ENCODE measurements at regions not wholly inside any gene's neighbourhood (a gene's known extent, or its start where the extent isn't known, plus 50 kb on each side); places are given as distances from the start of the nearest gene placed in this dataset.

DNA sequence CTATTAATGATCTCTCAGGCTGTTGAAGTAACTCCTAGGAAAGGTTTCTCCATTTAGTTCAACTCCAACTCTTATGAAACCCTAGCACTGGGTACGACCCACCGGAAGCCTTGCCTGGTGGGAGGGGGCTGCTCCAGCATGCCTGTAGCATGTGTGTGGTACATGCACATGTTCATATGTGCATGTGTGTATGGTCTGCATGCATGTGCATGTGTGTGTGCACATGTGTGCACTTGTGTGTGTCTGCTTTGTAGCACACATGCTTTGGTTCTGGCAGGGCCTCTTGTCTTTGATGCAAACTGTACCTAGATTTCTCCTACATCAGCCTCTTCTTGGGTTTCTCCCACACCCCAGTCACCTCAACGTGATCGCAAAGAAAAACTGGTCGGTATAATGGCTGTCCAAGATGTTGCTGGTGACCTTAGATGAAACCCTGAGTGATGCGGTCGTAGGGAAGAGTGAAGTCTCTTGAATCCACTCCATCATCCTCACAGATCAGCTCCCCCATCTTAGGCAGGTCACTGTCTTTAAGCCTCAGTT lies 193.5 kb downstream of the MYLK4 start:
- H2AFZ ChIP-seq (ENCODE audit: low read length) = no peak overlapping the region
- no peak overlapping the region for H3K4me2 ChIP-seq (ENCODE audit: low read length)
- H4K20me1 ChIP-seq (ENCODE audit: insufficient read depth, low read length) = no peaks in the 10 kb centered on the region
- no peak overlapping the region for H3K9ac ChIP-seq (ENCODE audit: low read length)
- no peak overlapping the region for H3K4me3 ChIP-seq (ENCODE audit: low read depth, low read length, poor library complexity, severe bottlenecking)
- H3K36me3 ChIP-seq (ENCODE audit: insufficient read depth, low read length) = no peaks in the 10 kb centered on the region
- TF ChIP-seq, protein P1, sequence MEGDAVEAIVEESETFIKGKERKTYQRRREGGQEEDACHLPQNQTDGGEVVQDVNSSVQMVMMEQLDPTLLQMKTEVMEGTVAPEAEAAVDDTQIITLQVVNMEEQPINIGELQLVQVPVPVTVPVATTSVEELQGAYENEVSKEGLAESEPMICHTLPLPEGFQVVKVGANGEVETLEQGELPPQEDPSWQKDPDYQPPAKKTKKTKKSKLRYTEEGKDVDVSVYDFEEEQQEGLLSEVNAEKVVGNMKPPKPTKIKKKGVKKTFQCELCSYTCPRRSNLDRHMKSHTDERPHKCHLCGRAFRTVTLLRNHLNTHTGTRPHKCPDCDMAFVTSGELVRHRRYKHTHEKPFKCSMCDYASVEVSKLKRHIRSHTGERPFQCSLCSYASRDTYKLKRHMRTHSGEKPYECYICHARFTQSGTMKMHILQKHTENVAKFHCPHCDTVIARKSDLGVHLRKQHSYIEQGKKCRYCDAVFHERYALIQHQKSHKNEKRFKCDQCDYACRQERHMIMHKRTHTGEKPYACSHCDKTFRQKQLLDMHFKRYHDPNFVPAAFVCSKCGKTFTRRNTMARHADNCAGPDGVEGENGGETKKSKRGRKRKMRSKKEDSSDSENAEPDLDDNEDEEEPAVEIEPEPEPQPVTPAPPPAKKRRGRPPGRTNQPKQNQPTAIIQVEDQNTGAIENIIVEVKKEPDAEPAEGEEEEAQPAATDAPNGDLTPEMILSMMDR (IDR thresholded peaks at IDR 0.05; ENCODE audit: low read length) = no peak
- TF ChIP-seq EZH2 (IDR thresholded peaks at IDR 0.05; ENCODE audit: borderline replicate concordance, low read length) = no peak
- no peaks in the 10 kb centered on the region for H3K79me2 ChIP-seq (ENCODE audit: insufficient read depth, low read length)
- H3K9me3 ChIP-seq (ENCODE audit: low read length) = no peaks in the 10 kb centered on the region
- H3K9me2 ChIP-seq (ENCODE audit: low read depth, low read length) = no peaks in the 10 kb centered on the region
- no peaks in the 10 kb centered on the region for H3K4me1 ChIP-seq (ENCODE audit: insufficient read depth, low read length, severe bottlenecking)
- H3F3A ChIP-seq (ENCODE audit: insufficient read depth, low read length) = no peaks in the 10 kb centered on the region
- H3K27me3 ChIP-seq (ENCODE audit: insufficient read depth, low read length) = no peaks in the 10 kb centered on the region
- H3K27ac ChIP-seq (ENCODE audit: low read depth, low read length, poor library complexity, severe bottlenecking) = no peak overlapping the region

DNA sequence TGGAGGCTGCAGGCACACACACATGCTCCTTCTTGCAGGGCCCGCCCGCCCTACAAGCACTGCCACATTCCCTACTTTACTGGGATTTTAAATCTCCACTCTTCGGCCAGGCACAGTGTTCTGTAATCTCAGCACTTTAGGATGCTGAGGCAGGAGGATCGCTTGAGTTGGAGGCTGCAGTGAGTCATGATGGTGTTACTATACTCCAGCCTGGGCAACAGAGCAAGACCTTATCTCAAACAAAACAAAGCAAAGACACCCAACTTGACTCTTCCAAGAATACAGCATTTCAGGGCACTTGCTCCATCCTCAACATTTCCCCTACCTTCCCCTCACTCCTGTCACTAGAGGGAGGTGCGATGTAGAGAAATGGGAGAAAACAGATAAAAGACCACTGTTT lies 194.0 kb downstream of the MYLK4 start:
- no peak overlapping the region for H3K4me3 ChIP-seq (ENCODE audit: low read depth, low read length, poor library complexity, severe bottlenecking)
- no peak overlapping the region for H3K9ac ChIP-seq (ENCODE audit: low read length)
- H3K79me2 ChIP-seq (ENCODE audit: insufficient read depth, low read length) = no peaks in the 10 kb centered on the region
- H3F3A ChIP-seq (ENCODE audit: insufficient read depth, low read length) = no peaks in the 10 kb centered on the region
- no peaks in the 10 kb centered on the region for H3K9me2 ChIP-seq (ENCODE audit: low read depth, low read length)
- H3K9me3 ChIP-seq (ENCODE audit: low read length) = no peaks in the 10 kb centered on the region
- no peaks in the 10 kb centered on the region for H4K20me1 ChIP-seq (ENCODE audit: insufficient read depth, low read length)
- TF ChIP-seq EZH2 (IDR thresholded peaks at IDR 0.05; ENCODE audit: borderline replicate concordance, low read length) = no peak
- TF ChIP-seq, protein P1 (IDR thresholded peaks at IDR 0.05; ENCODE audit: low read length) = no peak
- H3K27ac ChIP-seq (ENCODE audit: low read depth, low read length, poor library complexity, severe bottlenecking) = no peak overlapping the region
- H3K4me2 ChIP-seq (ENCODE audit: low read length) = no peak overlapping the region
- H3K27me3 ChIP-seq (ENCODE audit: insufficient read depth, low read length) = no peaks in the 10 kb centered on the region
- no peak overlapping the region for H2AFZ ChIP-seq (ENCODE audit: low read length)
- no peaks in the 10 kb centered on the region for H3K4me1 ChIP-seq (ENCODE audit: insufficient read depth, low read length, severe bottlenecking)
- no peaks in the 10 kb centered on the region for H3K36me3 ChIP-seq (ENCODE audit: insufficient read depth, low read length)

DNA sequence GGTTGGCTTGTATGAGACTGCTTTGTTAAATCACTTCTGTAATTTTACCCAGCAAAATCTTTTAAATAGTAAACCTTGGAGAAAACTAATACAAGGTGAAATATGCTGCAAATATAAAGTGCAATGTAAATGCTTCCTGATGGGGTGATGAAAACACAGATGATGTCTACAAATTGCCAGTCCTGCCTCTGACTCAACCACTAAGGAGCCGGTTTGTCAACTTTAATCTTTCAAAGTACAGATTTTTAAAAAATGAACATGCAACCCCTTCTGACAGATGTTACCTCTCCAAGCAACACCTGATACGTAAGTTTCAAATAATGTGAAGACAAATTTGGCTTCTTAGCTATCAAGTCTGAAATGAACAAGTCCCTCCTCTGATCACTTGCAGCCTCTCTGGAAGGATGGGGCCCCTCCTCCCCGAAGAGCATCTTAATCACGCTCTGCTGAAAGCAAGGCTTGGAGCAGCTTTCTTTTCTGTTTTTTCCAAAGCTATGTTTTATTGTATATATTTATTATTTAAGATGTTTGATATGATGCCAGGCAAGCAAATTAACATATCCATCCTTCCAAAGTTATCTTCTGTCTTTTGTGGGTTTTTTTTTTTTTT lies 196.0 kb downstream of the MYLK4 start:
- Histone ChIP-seq H3K9me3 (ENCODE audit: low read length) (no peaks in the 10 kb centered on the region), H3K4me3 (ENCODE audit: low read depth, low read length, poor library complexity, severe bottlenecking) (no peak overlapping the region), H3K79me2 (ENCODE audit: insufficient read depth, low read length) (no peaks in the 10 kb centered on the region), H3K4me1 (ENCODE audit: insufficient read depth, low read length, severe bottlenecking) (no peaks in the 10 kb centered on the region), H3K27me3 (ENCODE audit: insufficient read depth, low read length) (no peaks in the 10 kb centered on the region), H3K27ac (ENCODE audit: low read depth, low read length, poor library complexity, severe bottlenecking) (no peak overlapping the region), H3K9me2 (ENCODE audit: low read depth, low read length) (no peaks in the 10 kb centered on the region), H2AFZ (ENCODE audit: low read length) (no peak overlapping the region), H4K20me1 (ENCODE audit: insufficient read depth, low read length) (no peaks in the 10 kb centered on the region), H3F3A (ENCODE audit: insufficient read depth, low read length) (no peaks in the 10 kb centered on the region), H3K4me2 (ENCODE audit: low read length) (no peak overlapping the region), H3K9ac (ENCODE audit: low read length) (no peak overlapping the region), H3K36me3 (ENCODE audit: insufficient read depth, low read length) (no peaks in the 10 kb centered on the region)
- no peak for TF ChIP-seq EZH2 (IDR thresholded peaks at IDR 0.05; ENCODE audit: borderline replicate concordance, low read length)
- TF ChIP-seq, protein P1 (IDR thresholded peaks at IDR 0.05; ENCODE audit: low read length) = no peak

Measured in OCI-LY1 (cell line).